ENCODE measurements at regions not wholly inside any gene's neighbourhood (a gene's known extent, or its start where the extent isn't known, plus 50 kb on each side); places are given as distances from the start of the nearest gene placed in this dataset.
"Not testable (repeated sequence)": the region's sequence is repeated elsewhere in the genome, so short reads cannot be mapped to it uniquely, and the experiment has no call there.

GRCh38 chr12:76292891-76293290, 55.3 kb downstream of the BBS10 start:
- H3K27ac ChIP-seq (ENCODE audit: low read depth, low read length, poor library complexity, severe bottlenecking); H3K79me2 ChIP-seq (ENCODE audit: insufficient read depth, low read length); H3K4me3 ChIP-seq (ENCODE audit: low read depth, low read length, poor library complexity, severe bottlenecking); H3K9me2 ChIP-seq (ENCODE audit: low read depth, low read length); H3F3A ChIP-seq (ENCODE audit: insufficient read depth, low read length); H3K4me2 ChIP-seq (ENCODE audit: low read length); H3K27me3 ChIP-seq (ENCODE audit: insufficient read depth, low read length); H3K36me3 ChIP-seq (ENCODE audit: insufficient read depth, low read length); H2AFZ ChIP-seq (ENCODE audit: low read length); H3K9me3 ChIP-seq (ENCODE audit: low read length); H3K9ac ChIP-seq (ENCODE audit: low read length); H3K4me1 ChIP-seq (ENCODE audit: insufficient read depth, low read length, severe bottlenecking); H4K20me1 ChIP-seq (ENCODE audit: insufficient read depth, low read length): not testable (repeated sequence)

- H3K27me3 ChIP-seq (ENCODE audit: insufficient read depth, low read length); H3K27ac ChIP-seq (ENCODE audit: low read depth, low read length, poor library complexity, severe bottlenecking); H4K20me1 ChIP-seq (ENCODE audit: insufficient read depth, low read length); H3K79me2 ChIP-seq (ENCODE audit: insufficient read depth, low read length); H3K4me1 ChIP-seq (ENCODE audit: insufficient read depth, low read length, severe bottlenecking); H3K36me3 ChIP-seq (ENCODE audit: insufficient read depth, low read length); H3K9me2 ChIP-seq (ENCODE audit: low read depth, low read length); H3K9me3 ChIP-seq (ENCODE audit: low read length); H3K4me2 ChIP-seq (ENCODE audit: low read length); H3K9ac ChIP-seq (ENCODE audit: low read length); H2AFZ ChIP-seq (ENCODE audit: low read length); H3K4me3 ChIP-seq (ENCODE audit: low read depth, low read length, poor library complexity, severe bottlenecking); H3F3A ChIP-seq (ENCODE audit: insufficient read depth, low read length): not testable (repeated sequence)
Measured at GRCh38 chr12:76292305-76292704, 55.9 kb downstream of the BBS10 start.

GRCh38 chr12:76290963-76291859, 57.0 kb downstream of the BBS10 start:
- Histone ChIP-seq H3K36me3 (ENCODE audit: insufficient read depth, low read length) (no peaks in the 10 kb centered on the region), H2AFZ (ENCODE audit: low read length) (no peak overlapping the region), H3K79me2 (ENCODE audit: insufficient read depth, low read length) (no peaks in the 10 kb centered on the region), H3F3A (ENCODE audit: insufficient read depth, low read length) (no peaks in the 10 kb centered on the region), H3K27ac (ENCODE audit: low read depth, low read length, poor library complexity, severe bottlenecking) (no peak overlapping the region), H3K9ac (ENCODE audit: low read length) (no peak overlapping the region), H3K27me3 (ENCODE audit: insufficient read depth, low read length) (no peaks in the 10 kb centered on the region), H3K9me2 (ENCODE audit: low read depth, low read length) (no peaks in the 10 kb centered on the region), H3K4me3 (ENCODE audit: low read depth, low read length, poor library complexity, severe bottlenecking) (no peak overlapping the region), H3K4me1 (ENCODE audit: insufficient read depth, low read length, severe bottlenecking) (no peaks in the 10 kb centered on the region), H4K20me1 (ENCODE audit: insufficient read depth, low read length) (no peaks in the 10 kb centered on the region), H3K9me3 (ENCODE audit: low read length) (no peaks in the 10 kb centered on the region), H3K4me2 (ENCODE audit: low read length) (no peak overlapping the region)
- no peak for TF ChIP-seq EZH2 (IDR thresholded peaks at IDR 0.05; ENCODE audit: borderline replicate concordance, low read length)
- TF ChIP-seq, protein P1, sequence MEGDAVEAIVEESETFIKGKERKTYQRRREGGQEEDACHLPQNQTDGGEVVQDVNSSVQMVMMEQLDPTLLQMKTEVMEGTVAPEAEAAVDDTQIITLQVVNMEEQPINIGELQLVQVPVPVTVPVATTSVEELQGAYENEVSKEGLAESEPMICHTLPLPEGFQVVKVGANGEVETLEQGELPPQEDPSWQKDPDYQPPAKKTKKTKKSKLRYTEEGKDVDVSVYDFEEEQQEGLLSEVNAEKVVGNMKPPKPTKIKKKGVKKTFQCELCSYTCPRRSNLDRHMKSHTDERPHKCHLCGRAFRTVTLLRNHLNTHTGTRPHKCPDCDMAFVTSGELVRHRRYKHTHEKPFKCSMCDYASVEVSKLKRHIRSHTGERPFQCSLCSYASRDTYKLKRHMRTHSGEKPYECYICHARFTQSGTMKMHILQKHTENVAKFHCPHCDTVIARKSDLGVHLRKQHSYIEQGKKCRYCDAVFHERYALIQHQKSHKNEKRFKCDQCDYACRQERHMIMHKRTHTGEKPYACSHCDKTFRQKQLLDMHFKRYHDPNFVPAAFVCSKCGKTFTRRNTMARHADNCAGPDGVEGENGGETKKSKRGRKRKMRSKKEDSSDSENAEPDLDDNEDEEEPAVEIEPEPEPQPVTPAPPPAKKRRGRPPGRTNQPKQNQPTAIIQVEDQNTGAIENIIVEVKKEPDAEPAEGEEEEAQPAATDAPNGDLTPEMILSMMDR (IDR thresholded peaks at IDR 0.05; ENCODE audit: low read length), result no peak

- TF ChIP-seq, protein P1 (IDR thresholded peaks at IDR 0.05; ENCODE audit: low read length), result no peak
- TF ChIP-seq EZH2 (IDR thresholded peaks at IDR 0.05; ENCODE audit: borderline replicate concordance, low read length), result no peak
- H3K9ac ChIP-seq (ENCODE audit: low read length), result no peak overlapping the region
- H2AFZ ChIP-seq (ENCODE audit: low read length), result no peak overlapping the region
- no peaks in the 10 kb centered on the region for H4K20me1 ChIP-seq (ENCODE audit: insufficient read depth, low read length)
- H3K4me1 ChIP-seq (ENCODE audit: insufficient read depth, low read length, severe bottlenecking), result no peaks in the 10 kb centered on the region
- H3K27me3 ChIP-seq (ENCODE audit: insufficient read depth, low read length), result no peaks in the 10 kb centered on the region
- no peaks in the 10 kb centered on the region for H3K9me2 ChIP-seq (ENCODE audit: low read depth, low read length)
- H3K27ac ChIP-seq (ENCODE audit: low read depth, low read length, poor library complexity, severe bottlenecking), result no peak overlapping the region
- no peaks in the 10 kb centered on the region for H3K79me2 ChIP-seq (ENCODE audit: insufficient read depth, low read length)
- no peaks in the 10 kb centered on the region for H3F3A ChIP-seq (ENCODE audit: insufficient read depth, low read length)
- no peaks in the 10 kb centered on the region for H3K36me3 ChIP-seq (ENCODE audit: insufficient read depth, low read length)
- no peak overlapping the region for H3K4me3 ChIP-seq (ENCODE audit: low read depth, low read length, poor library complexity, severe bottlenecking)
- H3K4me2 ChIP-seq (ENCODE audit: low read length), result no peak overlapping the region
- no peaks in the 10 kb centered on the region for H3K9me3 ChIP-seq (ENCODE audit: low read length)
Measured at GRCh38 chr12:76288218-76288617, 60.0 kb downstream of the BBS10 start.
